ENCODE measurements at regions not wholly inside any gene's neighbourhood (a gene's known extent, or its start where the extent isn't known, plus 50 kb on each side); places are given as distances from the start of the nearest gene placed in this dataset.

DNA sequence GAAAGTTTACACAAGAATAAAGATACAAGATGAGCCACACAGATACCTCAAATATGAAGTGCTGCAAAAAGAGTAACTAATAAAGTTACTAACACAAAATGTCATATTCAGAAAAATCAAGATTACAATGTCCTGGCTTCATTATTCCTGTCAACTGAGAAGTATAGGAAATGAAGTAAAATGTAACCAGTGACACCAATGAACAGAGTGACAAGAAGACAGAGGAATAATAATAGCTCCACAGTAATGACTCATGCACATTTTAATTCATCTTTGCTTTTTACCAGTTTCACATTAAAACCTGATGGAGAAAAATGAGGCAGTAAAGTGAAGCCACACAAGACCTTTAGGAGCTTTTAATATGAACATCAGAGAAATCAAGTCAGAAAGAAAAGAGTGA lies 214.1 kb downstream of the ZBBX start:
- TF ChIP-seq, protein P1, sequence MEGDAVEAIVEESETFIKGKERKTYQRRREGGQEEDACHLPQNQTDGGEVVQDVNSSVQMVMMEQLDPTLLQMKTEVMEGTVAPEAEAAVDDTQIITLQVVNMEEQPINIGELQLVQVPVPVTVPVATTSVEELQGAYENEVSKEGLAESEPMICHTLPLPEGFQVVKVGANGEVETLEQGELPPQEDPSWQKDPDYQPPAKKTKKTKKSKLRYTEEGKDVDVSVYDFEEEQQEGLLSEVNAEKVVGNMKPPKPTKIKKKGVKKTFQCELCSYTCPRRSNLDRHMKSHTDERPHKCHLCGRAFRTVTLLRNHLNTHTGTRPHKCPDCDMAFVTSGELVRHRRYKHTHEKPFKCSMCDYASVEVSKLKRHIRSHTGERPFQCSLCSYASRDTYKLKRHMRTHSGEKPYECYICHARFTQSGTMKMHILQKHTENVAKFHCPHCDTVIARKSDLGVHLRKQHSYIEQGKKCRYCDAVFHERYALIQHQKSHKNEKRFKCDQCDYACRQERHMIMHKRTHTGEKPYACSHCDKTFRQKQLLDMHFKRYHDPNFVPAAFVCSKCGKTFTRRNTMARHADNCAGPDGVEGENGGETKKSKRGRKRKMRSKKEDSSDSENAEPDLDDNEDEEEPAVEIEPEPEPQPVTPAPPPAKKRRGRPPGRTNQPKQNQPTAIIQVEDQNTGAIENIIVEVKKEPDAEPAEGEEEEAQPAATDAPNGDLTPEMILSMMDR (conservative IDR thresholded peaks at IDR 0.05; ENCODE audit: low read depth) = no peak
- no peak overlapping the region for H3K27ac ChIP-seq
- ChIA-PET POLR2A (ENCODE audit: low non-redundant PET) (interaction anchor here (0.5 kb wide), 1 partner anchor 254 kb away, joined by 5 read pairs; no protein-coding TSS in a partner anchor), CTCF (no interaction called here)
- DNase-seq (ENCODE audit: low spot score) = no peak

DNA sequence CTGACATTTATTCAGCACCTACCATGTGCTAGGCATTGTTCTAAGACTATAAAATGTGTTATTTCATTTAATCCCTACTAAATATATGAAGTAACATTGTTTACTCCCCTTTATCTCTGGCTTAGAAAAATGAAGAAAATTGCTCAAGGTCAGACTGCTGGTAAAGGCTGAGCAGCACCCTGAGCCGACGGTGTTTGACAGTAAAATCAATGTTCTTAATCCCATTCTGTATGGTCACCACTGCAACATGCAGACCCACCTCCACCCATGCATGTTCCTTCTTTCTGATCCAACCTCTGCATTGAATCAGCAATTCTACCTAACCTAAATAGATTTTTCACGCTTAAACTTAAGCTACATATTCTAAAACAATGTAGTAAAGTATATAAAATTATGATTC lies 216.5 kb downstream of the ZBBX start:
- TF ChIP-seq, protein P1 (conservative IDR thresholded peaks at IDR 0.05; ENCODE audit: low read depth) = no peak
- ChIA-PET POLR2A (ENCODE audit: low non-redundant PET) (no interaction called here), CTCF (no interaction called here)
- no peak overlapping the region for H3K27ac ChIP-seq
- DNase-seq (ENCODE audit: low spot score) = no peak

DNA sequence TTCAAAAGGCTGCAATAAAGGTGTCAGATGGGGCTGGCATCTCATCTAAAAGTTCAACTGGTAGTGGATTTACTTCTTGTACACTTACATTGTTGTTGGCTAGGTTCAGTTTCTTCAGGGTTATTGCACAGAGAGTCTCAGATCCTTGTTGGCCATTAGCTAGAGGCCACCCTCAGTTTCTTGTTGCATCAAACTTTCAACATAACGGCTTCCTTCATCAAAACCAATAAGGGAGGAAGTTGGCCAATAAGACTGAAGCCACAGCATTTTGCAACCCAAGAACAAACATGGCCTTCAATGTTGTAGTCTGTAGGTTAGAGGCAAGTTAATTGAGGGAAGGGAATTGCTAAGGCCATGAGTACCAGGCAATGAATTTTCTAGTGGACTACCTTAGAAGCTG lies 218.0 kb downstream of the ZBBX start:
- CTCF ChIA-PET = no interaction called here
- H3K27ac ChIP-seq = no peak overlapping the region
- POLR2A ChIA-PET (ENCODE audit: low non-redundant PET) = no interaction called here
- TF ChIP-seq, protein P1 (conservative IDR thresholded peaks at IDR 0.05; ENCODE audit: low read depth) = no peak
- DNase-seq (ENCODE audit: low spot score) = no peak

DNA sequence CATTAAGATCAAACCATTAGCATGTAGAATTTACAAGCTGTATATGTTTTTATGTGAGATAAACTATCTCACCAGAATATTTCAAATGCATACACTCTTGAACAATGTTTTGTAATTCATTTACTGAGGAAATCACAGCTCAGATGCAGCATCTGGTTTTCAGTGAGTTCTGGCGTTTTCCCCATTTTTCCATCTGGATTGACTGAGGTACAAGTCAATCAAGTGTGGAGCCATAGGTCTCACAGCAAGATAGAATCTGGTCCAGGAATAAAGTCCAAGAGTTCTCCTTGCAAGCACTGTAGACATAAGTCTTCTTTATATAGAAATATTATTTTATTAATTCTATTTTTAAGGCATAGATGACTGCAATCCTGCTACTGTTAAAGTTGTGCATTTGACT lies 219.3 kb downstream of the ZBBX start:
- CTCF ChIA-PET = no interaction called here
- TF ChIP-seq, protein P1 (conservative IDR thresholded peaks at IDR 0.05; ENCODE audit: low read depth) = no peak
- no peak overlapping the region for H3K27ac ChIP-seq
- POLR2A ChIA-PET (ENCODE audit: low non-redundant PET) = no interaction called here
- no peak for DNase-seq (ENCODE audit: low spot score)

DNA sequence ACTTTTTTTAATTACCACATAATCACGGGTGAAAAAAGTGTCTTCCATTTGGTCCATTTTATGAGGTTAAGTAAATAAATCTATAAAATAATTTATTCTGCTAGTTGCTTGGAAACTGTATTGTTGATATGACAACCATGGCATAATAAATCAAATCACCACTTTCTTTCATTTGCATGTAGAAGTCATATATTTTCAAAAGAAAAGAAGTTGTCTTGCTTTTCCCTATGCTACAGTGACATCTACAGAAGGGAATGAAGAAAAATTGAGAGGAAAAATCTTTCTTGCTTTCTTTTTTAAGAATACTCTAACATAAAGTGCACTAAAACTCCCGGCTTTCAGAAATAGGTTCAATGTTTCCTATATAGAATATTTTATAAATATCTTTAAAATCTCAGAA lies 228.5 kb downstream of the ZBBX start:
- CTCF ChIA-PET = no interaction called here
- DNase-seq (ENCODE audit: low spot score) = no peak
- TF ChIP-seq, protein P1 (conservative IDR thresholded peaks at IDR 0.05; ENCODE audit: low read depth) = no peak
- POLR2A ChIA-PET (ENCODE audit: low non-redundant PET) = no interaction called here
- H3K27ac ChIP-seq = no peak overlapping the region

DNA sequence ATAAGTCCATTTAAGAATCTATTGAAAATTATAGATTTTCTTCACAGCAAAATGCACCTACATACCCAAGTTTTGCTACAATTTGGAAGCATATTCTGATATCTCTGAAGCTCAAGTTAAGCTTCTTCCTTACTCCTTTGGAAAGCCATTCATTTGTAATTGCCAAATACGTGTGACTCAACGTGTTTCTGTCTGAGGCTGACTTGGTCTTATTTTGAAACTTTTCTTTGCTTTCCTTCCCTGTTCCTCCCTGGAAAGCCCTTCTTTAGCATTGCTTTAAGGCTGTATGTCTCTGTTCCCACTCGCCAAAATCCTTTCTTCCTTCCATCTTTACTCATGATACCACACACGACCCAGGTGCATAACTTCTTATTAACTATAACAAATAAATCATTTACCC lies 232.0 kb downstream of the ZBBX start:
- TF ChIP-seq, protein P1 (conservative IDR thresholded peaks at IDR 0.05; ENCODE audit: low read depth) = no peak
- no peak for DNase-seq (ENCODE audit: low spot score)
- no peak overlapping the region for H3K27ac ChIP-seq
- ChIA-PET POLR2A (ENCODE audit: low non-redundant PET) (no interaction called here), CTCF (no interaction called here)

DNA sequence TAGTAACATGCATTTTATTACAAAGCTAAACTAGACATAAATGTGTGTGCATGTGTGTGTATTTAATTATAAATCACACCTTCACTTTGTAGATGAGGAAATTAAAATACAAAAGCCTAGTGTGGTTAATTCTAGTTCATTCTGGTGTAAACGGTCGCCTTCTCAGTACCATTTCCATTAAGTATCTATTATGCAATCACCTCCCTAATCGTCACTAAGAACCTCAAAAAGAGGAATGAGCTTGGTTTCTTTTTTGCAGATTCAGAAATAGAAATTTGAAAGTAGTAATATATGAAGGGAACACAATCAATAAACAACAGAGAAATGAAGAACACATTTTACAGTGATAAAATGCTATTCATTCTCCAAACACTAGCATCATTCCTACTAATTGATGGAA lies 233.2 kb downstream of the ZBBX start:
- no peak for DNase-seq (ENCODE audit: low spot score)
- ChIA-PET CTCF (no interaction called here), POLR2A (ENCODE audit: low non-redundant PET) (no interaction called here)
- TF ChIP-seq, protein P1 (conservative IDR thresholded peaks at IDR 0.05; ENCODE audit: low read depth) = no peak
- no peak overlapping the region for H3K27ac ChIP-seq

Data from RWPE1 (cell line).